ENCODE measurements at regions not wholly inside any gene's neighbourhood (a gene's known extent, or its start where the extent isn't known, plus 50 kb on each side); places are given as distances from the start of the nearest gene placed in this dataset.

DNA sequence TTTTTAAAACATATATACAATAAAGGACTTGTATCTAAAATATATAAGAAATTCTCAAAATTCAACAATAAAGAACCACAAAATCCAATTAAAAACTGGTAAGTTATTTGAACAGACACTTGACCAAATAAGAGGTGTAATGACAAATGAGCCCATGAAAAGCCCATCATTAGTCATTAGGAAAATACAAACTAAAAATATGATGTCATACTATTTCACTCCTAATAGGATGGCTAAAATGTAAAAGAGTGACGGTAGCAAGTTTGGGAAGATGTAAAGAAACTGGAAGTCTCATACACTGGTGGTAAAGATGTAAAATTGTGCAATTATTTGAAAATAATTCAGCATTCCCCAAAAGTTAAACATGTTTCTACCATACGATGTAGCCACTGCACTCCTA is 1095.3 kb upstream of the CDH8 start:
- TF ChIP-seq CTCF (IDR thresholded peaks at IDR 0.05; ENCODE audit: low read depth, low read length, poor library complexity, severe bottlenecking) (no peak), EZH2phosphoT487 (IDR thresholded peaks at IDR 0.05; ENCODE audit: borderline replicate concordance, low read length) (no peak)

Data from DOHH2 (cell line).